Mesendoderm (in vitro differentiated cells): ENCODE measurements at regions not wholly inside any gene's neighbourhood (a gene's known extent, or its start where the extent isn't known, plus 50 kb on each side); places are given as distances from the start of the nearest gene placed in this dataset.

ENCODE experiments used
- DNase-seq: peaks from one replicate; pipeline ENCODE4 v3.0.0; 2013
- H2AK5ac ChIP-seq: 2 replicates; pipeline ENCODE4 v1.6.1; 2013; ENCODE audit warnings: low read length, inconsistent platforms
- H2BK120ac ChIP-seq: 2 replicates; pipeline ENCODE4 v1.6.1; 2013; ENCODE audit warnings: low read depth, mild to moderate bottlenecking, low read length, moderate library complexity, mixed read lengths
- H2BK15ac ChIP-seq: replicated peaks from 2 replicates; pipeline ENCODE4 v1.6.1; 2013; ENCODE audit warnings: low read depth, mild to moderate bottlenecking, moderate library complexity
- H2BK5ac ChIP-seq: 2 replicates; pipeline ENCODE4 v1.6.1; 2013; ENCODE audit warnings: low read length, inconsistent platforms
- H3K18ac ChIP-seq: 2 replicates; pipeline ENCODE4 v1.6.1; 2013; ENCODE audit warnings: mild to moderate bottlenecking, low read length, mixed read lengths
- H3K23ac ChIP-seq: one replicate; pipeline ENCODE4 v1.6.1; 2013; ENCODE audit warnings: low read length
- H3K27ac ChIP-seq: 2 replicates; pipeline ENCODE4 v1.5.1; 2013; ENCODE audit warnings: low read depth, mild to moderate bottlenecking, inconsistent platforms, low read length, moderate library complexity
- H3K27me3 ChIP-seq: 2 replicates; pipeline ENCODE4 v1.6.1; 2013; ENCODE audit warnings: low read length, control low read depth, mild to moderate bottlenecking, inconsistent platforms; ENCODE audit not compliant: insufficient read depth, poor library complexity
- H3K36me3 ChIP-seq: 2 replicates; pipeline ENCODE4 v1.6.1; 2013; ENCODE audit warnings: low read length, inconsistent platforms; ENCODE audit not compliant: control insufficient read depth, insufficient read depth
- H3K4ac ChIP-seq: one replicate; pipeline ENCODE4 v1.6.1; 2013; ENCODE audit warnings: low read depth, mild to moderate bottlenecking, low read length, moderate library complexity
- H3K4me1 ChIP-seq: 2 replicates; pipeline ENCODE4 v1.6.1; 2013; ENCODE audit warnings: low read depth, low read length, inconsistent platforms; ENCODE audit not compliant: control insufficient read depth
- H3K4me2 ChIP-seq: 2 replicates; pipeline ENCODE4 v1.6.1; 2013; ENCODE audit warnings: low read length
- H3K4me3 ChIP-seq: 2 replicates; pipeline ENCODE4 v1.5.1; 2013; ENCODE audit warnings: mild to moderate bottlenecking, low read length
- H3K56ac ChIP-seq: one replicate; pipeline ENCODE4 v1.6.1; 2013; ENCODE audit warnings: low read length
- H3K79me1 ChIP-seq: 2 replicates; pipeline ENCODE4 v1.6.1; 2013; ENCODE audit warnings: low read length, inconsistent platforms
- H3K79me2 ChIP-seq: 2 replicates; pipeline ENCODE4 v1.6.1; 2013; ENCODE audit warnings: mild to moderate bottlenecking, low read length; ENCODE audit not compliant: control insufficient read depth, insufficient read depth
- H3K9ac ChIP-seq: 2 replicates; pipeline ENCODE4 v1.6.1; 2013; ENCODE audit warnings: low read length, inconsistent platforms
- H4K5ac ChIP-seq: one replicate; pipeline ENCODE4 v1.6.1; 2013; ENCODE audit warnings: low read length
- H4K8ac ChIP-seq: one replicate; pipeline ENCODE4 v1.6.1; 2013; ENCODE audit warnings: low read depth, mild to moderate bottlenecking, control low read depth, low read length, moderate library complexity
- WGBS: extraction: QIAGEN DNeasy Blood & Tissue Kit; methylation state at CpG from one replicate; pipeline ENCODE4 v1.1.7; 2013; ENCODE audit warnings: low lambda C conversion rate, missing lambda C conversion rate; ENCODE audit not compliant: insufficient coverage; ENCODE audit errors: extremely low coverage; 5-methylcytosine and 5-hydroxymethylcytosine counted together

- no peak overlapping the region for H3K9ac ChIP-seq
- no peak overlapping the region for H4K5ac ChIP-seq
- no peak overlapping the region for H2AK5ac ChIP-seq
- H3K4me1 ChIP-seq, result no peaks in the 10 kb centered on the region
- no peak overlapping the region for H3K23ac ChIP-seq
- H3K27ac ChIP-seq, result no peak overlapping the region
- no CpG with 5 or more reads among the region's 7 CpGs for WGBS
- H3K18ac ChIP-seq, result no peak overlapping the region
- H2BK15ac ChIP-seq, result no peak overlapping the region
- H3K79me1 ChIP-seq, result no peaks in the 10 kb centered on the region
- H3K79me2 ChIP-seq, result no peaks in the 10 kb centered on the region
- H2BK120ac ChIP-seq, result no peak overlapping the region
- DNase-seq, result no peak
- H3K56ac ChIP-seq, result no peak overlapping the region
- H4K8ac ChIP-seq, result no peak overlapping the region
- H3K4me2 ChIP-seq, result no peak overlapping the region
- H3K36me3 ChIP-seq, result no peaks in the 10 kb centered on the region
- H3K4ac ChIP-seq, result no peak overlapping the region
- no peaks in the 10 kb centered on the region for H3K27me3 ChIP-seq
- H3K4me3 ChIP-seq, result no peak overlapping the region
- H2BK5ac ChIP-seq, result no peak overlapping the region
These were observed 267.7 kb upstream of the ZFHX3 start for GRCh38 chr16:73315645-73316044.

GRCh38 chr16:73313950-73314349 lies 266.0 kb upstream of the ZFHX3 start:
- no peak overlapping the region for H3K9ac ChIP-seq
- DNase-seq, result no peak
- no peak overlapping the region for H3K4ac ChIP-seq
- H3K4me1 ChIP-seq, result no peaks in the 10 kb centered on the region
- no peak overlapping the region for H2BK5ac ChIP-seq
- H3K18ac ChIP-seq, result no peak overlapping the region
- H3K79me1 ChIP-seq, result no peaks in the 10 kb centered on the region
- no peak overlapping the region for H4K5ac ChIP-seq
- no CpG with 5 or more reads among the region's 2 CpGs for WGBS
- H3K36me3 ChIP-seq, result no peaks in the 10 kb centered on the region
- no peak overlapping the region for H2AK5ac ChIP-seq
- H3K79me2 ChIP-seq, result no peaks in the 10 kb centered on the region
- no peak overlapping the region for H3K56ac ChIP-seq
- no peak overlapping the region for H2BK120ac ChIP-seq
- H2BK15ac ChIP-seq, result no peak overlapping the region
- H3K27me3 ChIP-seq, result no peaks in the 10 kb centered on the region
- H3K4me2 ChIP-seq, result no peak overlapping the region
- no peak overlapping the region for H3K23ac ChIP-seq
- H3K27ac ChIP-seq, result no peak overlapping the region
- no peak overlapping the region for H3K4me3 ChIP-seq
- no peak overlapping the region for H4K8ac ChIP-seq

- no peak overlapping the region for H3K27ac ChIP-seq
- H3K56ac ChIP-seq, result no peak overlapping the region
- H2AK5ac ChIP-seq, result no peak overlapping the region
- H3K23ac ChIP-seq, result no peak overlapping the region
- H3K27me3 ChIP-seq, result no peaks in the 10 kb centered on the region
- H3K9ac ChIP-seq, result no peak overlapping the region
- H3K4me1 ChIP-seq, result no peaks in the 10 kb centered on the region
- no peak overlapping the region for H2BK5ac ChIP-seq
- H3K18ac ChIP-seq, result no peak overlapping the region
- H3K36me3 ChIP-seq, result no peaks in the 10 kb centered on the region
- no peaks in the 10 kb centered on the region for H3K79me1 ChIP-seq
- H4K8ac ChIP-seq, result no peak overlapping the region
- no CpG with 5 or more reads among the region's 10 CpGs for WGBS
- H4K5ac ChIP-seq, result no peak overlapping the region
- no peak overlapping the region for H2BK15ac ChIP-seq
- H3K4me3 ChIP-seq, result no peak overlapping the region
- DNase-seq, result no peak
- H2BK120ac ChIP-seq, result no peak overlapping the region
- H3K79me2 ChIP-seq, result no peaks in the 10 kb centered on the region
- no peak overlapping the region for H3K4ac ChIP-seq
- no peak overlapping the region for H3K4me2 ChIP-seq
These were observed 264.2 kb upstream of the ZFHX3 start for GRCh38 chr16:73311857-73312723.

GRCh38 chr16:73308771-73309170 lies 260.8 kb upstream of the ZFHX3 start:
- Histone ChIP-seq H4K5ac (no peak overlapping the region), H3K4me1 (no peaks in the 10 kb centered on the region), H3K4me3 (no peak overlapping the region), H3K27me3 (no peaks in the 10 kb centered on the region), H3K18ac (no peak overlapping the region), H3K27ac (no peak overlapping the region), H3K79me2 (no peaks in the 10 kb centered on the region), H3K4me2 (no peak overlapping the region), H3K56ac (no peak overlapping the region), H3K36me3 (no peaks in the 10 kb centered on the region), H3K79me1 (no peaks in the 10 kb centered on the region), H2AK5ac (no peak overlapping the region), H3K23ac (no peak overlapping the region), H3K9ac (no peak overlapping the region), H2BK120ac (no peak overlapping the region), H2BK5ac (no peak overlapping the region), H2BK15ac (no peak overlapping the region), H3K4ac (no peak overlapping the region), H4K8ac (no peak overlapping the region)
- no peak for DNase-seq

- H3K79me1 ChIP-seq, result no peaks in the 10 kb centered on the region
- no peak overlapping the region for H4K5ac ChIP-seq
- H3K9ac ChIP-seq, result no peak overlapping the region
- no peak overlapping the region for H3K27ac ChIP-seq
- WGBS, result no CpG with 5 or more reads among the region's 1 CpG
- H3K18ac ChIP-seq, result no peak overlapping the region
- no peak for DNase-seq
- H3K36me3 ChIP-seq, result no peaks in the 10 kb centered on the region
- H3K27me3 ChIP-seq, result no peaks in the 10 kb centered on the region
- no peak overlapping the region for H4K8ac ChIP-seq
- H3K4ac ChIP-seq, result no peak overlapping the region
- H3K79me2 ChIP-seq, result no peaks in the 10 kb centered on the region
- no peak overlapping the region for H3K4me2 ChIP-seq
- no peak overlapping the region for H3K56ac ChIP-seq
- no peak overlapping the region for H2BK15ac ChIP-seq
- H3K23ac ChIP-seq, result no peak overlapping the region
- no peak overlapping the region for H2BK120ac ChIP-seq
- no peak overlapping the region for H2BK5ac ChIP-seq
- H2AK5ac ChIP-seq, result no peak overlapping the region
- H3K4me1 ChIP-seq, result no peaks in the 10 kb centered on the region
- H3K4me3 ChIP-seq, result no peak overlapping the region
These were observed 259.0 kb upstream of the ZFHX3 start for GRCh38 chr16:73306901-73307413.
